H9 (cell line): ENCODE measurements at regions not wholly inside any gene's neighbourhood (a gene's known extent, or its start where the extent isn't known, plus 50 kb on each side); places are given as distances from the start of the nearest gene placed in this dataset.
"Not testable (repeated sequence)": the region's sequence is repeated elsewhere in the genome, so short reads cannot be mapped to it uniquely, and the experiment has no call there.

Experiments used
- DNase-seq: peaks from one replicate; pipeline ENCODE4 v3.0.0-alpha.2; 2017
- H2AFZ ChIP-seq: one replicate; pipeline ENCODE4 v1.6.1; 2013; ENCODE audit warnings: mild to moderate bottlenecking, low read length, control low read depth, moderate library complexity
- H2AK5ac ChIP-seq: 2 replicates; pipeline ENCODE4 v1.6.1; 2013; ENCODE audit warnings: low read length, control low read depth, mixed read lengths; ENCODE audit not compliant: insufficient read length
- H2BK120ac ChIP-seq: one replicate; pipeline ENCODE4 v1.6.1; 2013; ENCODE audit warnings: low read depth, mild to moderate bottlenecking, low read length, control low read depth, inconsistent platforms; ENCODE audit not compliant: poor library complexity, severe bottlenecking
- H2BK12ac ChIP-seq: 2 replicates; pipeline ENCODE4 v1.6.1; 2013; ENCODE audit warnings: low read length, control low read depth, mixed read lengths, low read depth; ENCODE audit not compliant: insufficient read length
- H2BK15ac ChIP-seq: 2 replicates; pipeline ENCODE4 v1.6.1; 2013; ENCODE audit warnings: low read depth, low read length, control low read depth
- H2BK20ac ChIP-seq: one replicate; pipeline ENCODE4 v1.6.1; 2013; ENCODE audit warnings: low read depth, mild to moderate bottlenecking, low read length, control low read depth, inconsistent platforms; ENCODE audit not compliant: poor library complexity, severe bottlenecking
- H2BK5ac ChIP-seq: 2 replicates; pipeline ENCODE4 v1.6.1; 2013; ENCODE audit warnings: low read length, control low read depth, mixed read lengths; ENCODE audit not compliant: insufficient read length
- H3K14ac ChIP-seq: 2 replicates; pipeline ENCODE4 v1.6.1; 2013; ENCODE audit warnings: low read length, control low read depth; ENCODE audit not compliant: insufficient read depth
- H3K18ac ChIP-seq: 2 replicates; pipeline ENCODE4 v1.6.1; 2013; ENCODE audit warnings: low read depth, mild to moderate bottlenecking, mixed read lengths, low read length, control low read depth; ENCODE audit not compliant: insufficient read length
- H3K23ac ChIP-seq: 2 replicates; pipeline ENCODE4 v1.6.1; 2013; ENCODE audit warnings: low read length, control low read depth, mixed read lengths, low read depth; ENCODE audit not compliant: insufficient read length
- H3K23me2 ChIP-seq: 2 replicates; pipeline ENCODE4 v1.6.1; 2013; ENCODE audit warnings: low read depth, mild to moderate bottlenecking, mixed read lengths, low read length, control low read depth; ENCODE audit not compliant: insufficient read length, poor library complexity, severe bottlenecking
- H3K27ac ChIP-seq: 2 replicates; pipeline ENCODE4 v1.5.1; 2013; ENCODE audit warnings: low read length, control low read depth, mixed read lengths, low read depth; ENCODE audit not compliant: insufficient read length
- H3K27me3 ChIP-seq: 2 replicates; pipeline ENCODE4 v1.6.1; 2013; ENCODE audit warnings: low read length, control low read depth, inconsistent platforms; ENCODE audit not compliant: insufficient read depth
- H3K4ac ChIP-seq: 2 replicates; pipeline ENCODE4 v1.6.1; 2013; ENCODE audit warnings: low read depth, mild to moderate bottlenecking, control low read depth, inconsistent platforms, low read length, moderate library complexity
- H3K4me1 ChIP-seq: 2 replicates; pipeline ENCODE4 v1.6.1; 2013; ENCODE audit warnings: low read length, control low read depth, inconsistent platforms; ENCODE audit not compliant: insufficient read depth
- H3K4me2 ChIP-seq: 2 replicates; pipeline ENCODE4 v1.6.1; 2013; ENCODE audit warnings: low read length, control low read depth, mixed read lengths; ENCODE audit not compliant: insufficient read length, insufficient read depth
- H3K56ac ChIP-seq: 2 replicates; pipeline ENCODE4 v1.6.1; 2013; ENCODE audit warnings: low read depth, mild to moderate bottlenecking, mixed read lengths, low read length, control low read depth; ENCODE audit not compliant: insufficient read length
- H3K79me1 ChIP-seq: 2 replicates; pipeline ENCODE4 v1.6.1; 2013; ENCODE audit warnings: low read depth, mild to moderate bottlenecking, moderate library complexity, low read length, control low read depth, inconsistent platforms; ENCODE audit not compliant: insufficient read depth, poor library complexity, severe bottlenecking
- H3K79me2 ChIP-seq: 2 replicates; pipeline ENCODE4 v1.6.1; 2013; ENCODE audit warnings: low read length, control low read depth, inconsistent platforms; ENCODE audit not compliant: insufficient read depth
- H3K9ac ChIP-seq: 2 replicates; pipeline ENCODE4 v1.6.1; 2013; ENCODE audit warnings: low read length, control low read depth, mixed read lengths; ENCODE audit not compliant: insufficient read length; ENCODE audit errors: extremely low read depth
- H3K9me3 ChIP-seq: one replicate; pipeline ENCODE4 v1.6.1; 2013; ENCODE audit warnings: low read depth, low read length, inconsistent platforms; ENCODE audit not compliant: control insufficient read depth
- H3T11ph ChIP-seq: one replicate; pipeline ENCODE4 v1.6.1; 2013; ENCODE audit warnings: mild to moderate bottlenecking, low read length, control low read depth, inconsistent platforms
- H4K20me1 ChIP-seq: one replicate; pipeline ENCODE4 v1.6.1; 2013; ENCODE audit not compliant: control insufficient read depth, insufficient read length, insufficient read depth
- H4K5ac ChIP-seq: 2 replicates; pipeline ENCODE4 v1.6.1; 2013; ENCODE audit warnings: low read depth, mild to moderate bottlenecking, mixed read lengths, low read length, control low read depth; ENCODE audit not compliant: insufficient read length
- H4K8ac ChIP-seq: replicated peaks from 2 replicates; pipeline ENCODE4 v1.6.1; 2013; ENCODE audit warnings: low read length, control low read depth, mixed read lengths, low read depth; ENCODE audit not compliant: insufficient read length
- H4K91ac ChIP-seq: 2 replicates; pipeline ENCODE4 v1.6.1; 2013; ENCODE audit warnings: low read depth, mild to moderate bottlenecking, moderate library complexity, mixed read lengths, low read length, control low read depth; ENCODE audit not compliant: insufficient read length
- H3K27ac Mint-ChIP-seq, 3 experiments: 2 replicates in 2 of 3; 3 replicates in 1 of 3; pipeline ENCODE4 v1.8.0; 2020 to 2021; ENCODE audit warnings: mixed read lengths in 3 of 3, mild to moderate bottlenecking in 1 of 3, moderate library complexity in 1 of 3
- H3K27me3 Mint-ChIP-seq: 2 replicates; pipeline ENCODE4 v1.8.0; 2021; ENCODE audit warnings: low read depth, mild to moderate bottlenecking, moderate library complexity, mixed read lengths
- H3K36me3 Mint-ChIP-seq, 3 experiments: 2 replicates in 2 of 3; 3 replicates in 1 of 3; pipeline ENCODE4 v1.8.0; 2020 to 2021; ENCODE audit warnings: low read depth in 3 of 3, mixed read lengths in 3 of 3; ENCODE audit not compliant: insufficient read depth in 1 of 3
- H3K4me1 Mint-ChIP-seq, 2 experiments: 2 replicates each; pipeline ENCODE4 v1.8.0; 2020; ENCODE audit warnings: mixed read lengths in 2 of 2
- H3K4me3 Mint-ChIP-seq, 2 experiments: 2 replicates in 1 of 2; 3 replicates in 1 of 2; pipeline ENCODE4 v1.8.0; 2020 to 2021; ENCODE audit warnings: mild to moderate bottlenecking in 2 of 2, mixed read lengths in 2 of 2, moderate library complexity in 1 of 2
- H3K9me3 Mint-ChIP-seq, 2 experiments: 2 replicates in 1 of 2; 3 replicates in 1 of 2; pipeline ENCODE4 v1.8.0; 2020; ENCODE audit warnings: mild to moderate bottlenecking in 2 of 2, mixed read lengths in 2 of 2, moderate library complexity in 1 of 2
- WGBS: extraction: QIAGEN DNeasy Blood & Tissue Kit; methylation state at CpG from one replicate; pipeline ENCODE4 v1.1.7; 2013; ENCODE audit warnings: missing lambda C conversion rate, low lambda C conversion rate, mixed read lengths; ENCODE audit not compliant: insufficient read length; ENCODE audit errors: extremely low coverage; 5-methylcytosine and 5-hydroxymethylcytosine counted together

DNA sequence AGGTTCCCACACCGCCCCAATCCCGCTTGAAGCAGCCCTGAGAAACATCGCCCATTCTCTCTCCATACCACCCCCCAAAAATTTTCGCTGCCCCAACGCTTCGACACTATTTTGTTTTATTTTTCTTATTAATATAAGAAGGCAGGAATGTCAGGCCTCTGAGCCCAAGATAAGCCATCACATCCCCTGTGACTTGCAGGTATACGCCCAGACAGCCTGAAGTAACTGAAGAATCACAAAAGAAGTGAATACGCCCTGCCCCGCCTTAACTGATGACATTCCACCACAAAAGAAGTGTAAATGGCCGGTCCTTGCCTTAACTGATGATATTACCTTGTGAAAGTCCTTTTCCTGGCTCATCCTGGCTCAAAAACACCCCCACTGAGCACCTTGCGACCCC lies 463.9 kb downstream of the AJAP1 start:
- WGBS: no CpG with 5 or more reads among the region's 11 CpGs
- not testable (repeated sequence) for H3K27me3 Mint-ChIP-seq
- H3K36me3 Mint-ChIP-seq: peaks cover 0 to 17% (median 10%) of the 10 kb centered on the region in 3 experiments; a peak in 5 of 7 replicates

More for the DNA sequence above, 463.9 kb downstream of the AJAP1 start:
- not testable (repeated sequence) for H3K9me3 ChIP-seq, H3K4me2 ChIP-seq, H4K5ac ChIP-seq, H3K56ac ChIP-seq, H3K9ac ChIP-seq, H2AFZ ChIP-seq, H3K4me3 Mint-ChIP-seq, H2AK5ac ChIP-seq, H3T11ph ChIP-seq, H4K20me1 ChIP-seq, H3K14ac ChIP-seq, H3K79me1 ChIP-seq, H2BK120ac ChIP-seq, H3K79me2 ChIP-seq, H2BK20ac ChIP-seq, H3K18ac ChIP-seq, H4K91ac ChIP-seq, H3K23ac ChIP-seq, H2BK12ac ChIP-seq, H4K8ac ChIP-seq, H3K4ac ChIP-seq, H2BK5ac ChIP-seq, H3K23me2 ChIP-seq, H2BK15ac ChIP-seq, H3K27me3 ChIP-seq, H3K4me1 ChIP-seq
- Mint-ChIP-seq H3K4me1 (peaks cover 71 to 76% of the 10 kb centered on the region in 2 experiments), H3K9me3 (peaks cover 15% of the 10 kb centered on the region in 2 experiments; a peak in 4 of 5 replicates), H3K27ac (peak overlapping the region in 2 of 3 experiments; percentile 56 to 88; a peak in 3 of 7 replicates)
- H3K27ac ChIP-seq: peak overlapping the region; percentile 42
- peak; percentile 59 for DNase-seq
